Stomach (tissue), 8 donors: ENCODE measurements at regions not wholly inside any gene's neighbourhood (a gene's known extent, or its start where the extent isn't known, plus 50 kb on each side); places are given as distances from the start of the nearest gene placed in this dataset.

Experiments
- DNase-seq, 2 donors: peaks; one replicate each; pipeline versions ENCODE4 v3.0.0 to v3.0.0-alpha.2; 2013 to 2019
- H3K27ac ChIP-seq, 5 donors: fragments of 200-600 bp in 4 of 5; sonication (generic) in 4 of 5; one replicate each; pipeline ENCODE4 v1.5.1; 2013 to 2019; ENCODE audit warnings: mild to moderate bottlenecking in 1 of 5, moderate library complexity in 1 of 5
- H3K27me3 ChIP-seq, 3 donors: fragments of 200-600 bp; sonication (generic); one replicate each; pipeline ENCODE4 v1.5.1; 2017 to 2019; ENCODE audit warnings: mixed run types in 1 of 3
- H3K36me3 ChIP-seq, 4 donors: fragments of 200-600 bp; sonication (generic); 1 replicate in 3 of 4; 2 replicates in 1 of 4; pipeline ENCODE4 v1.5.1; 2016 to 2019
- H3K4me1 ChIP-seq, 4 donors: fragments of 200-600 bp; sonication (generic); one replicate each; pipeline ENCODE4 v1.5.1; 2016 to 2019
- H3K4me3 ChIP-seq, 4 donors: fragments of 200-600 bp; sonication (generic) in 3 of 4; one replicate each; pipeline ENCODE4 v1.5.1; 2016 to 2019; ENCODE audit warnings: mild to moderate bottlenecking in 1 of 4
- H3K9me3 ChIP-seq, 4 donors: fragments of 200-600 bp; sonication (generic); one replicate each; pipeline ENCODE4 v1.5.1; 2016 to 2019
- EP300 ChIP-seq: sonication (generic); formaldehyde crosslinking; IDR thresholded peaks from one replicate; pipeline ENCODE4 v1.6.1; 2017; ENCODE audit warnings: antibody characterized with exemption
- POLR2A ChIP-seq, 4 donors: fragments of 450-650 bp; IDR thresholded peaks; one replicate each; pipeline ENCODE4 v1.6.1; 2016; ENCODE audit warnings: antibody characterized with exemption in 4 of 4, control low read depth in 2 of 4, mild to moderate bottlenecking in 1 of 4, moderate library complexity in 1 of 4
- POLR2AphosphoS5 ChIP-seq, 3 donors: sonication (generic); formaldehyde crosslinking; IDR thresholded peaks; one replicate each; pipeline ENCODE4 v1.6.1; 2016; ENCODE audit warnings: antibody characterized with exemption in 3 of 3
- WGBS, 5 donors: extraction: QIAGEN DNeasy Blood & Tissue Kit in 3 of 5; methylation state at CpG; one replicate each; pipeline versions ENCODE4 v1.1.5 to v1.1.7; 2013 to 2018; 5-methylcytosine and 5-hydroxymethylcytosine counted together
- intact Hi-C: fragments of 100-400 bp; cut with DNase I; formaldehyde crosslinking; loops from one replicate; pipeline ENCODE4 v1.15.1; 2023; ENCODE audit warnings: low total_unique reads
- TF ChIP-seq, protein P1 (sequence below), 7 experiments: fragments of 450-650 bp in 4 of 7; fragments of 200-600 bp in 3 of 7; sonication (generic) in 3 of 7; IDR thresholded peaks; one replicate each; pipeline ENCODE4 v1.5.1; 2016 to 2019; ENCODE audit warnings: antibody characterized with exemption in 7 of 7, control low read depth in 2 of 7, mild to moderate bottlenecking in 1 of 7
- donor health status: healthy with polysubstance abuse.
- donor health status: Bipolar disorder and iron deficiency.
- donor health status: healthy.

- Histone ChIP-seq H3K36me3 (no peaks in the 10 kb centered on the region), H3K4me1 (no peaks in the 10 kb centered on the region), H3K27ac (no peak overlapping the region), H3K27me3 (no peaks in the 10 kb centered on the region), H3K9me3 (no peaks in the 10 kb centered on the region), H3K4me3 (no peak overlapping the region)
- intact Hi-C loops, result no loop called here
- TF ChIP-seq POLR2AphosphoS5 (IDR thresholded peaks at IDR 0.05), result no peak
- WGBS, 5 donors, result 82 to 90% (median 84%) methylated on average over 2 of the region's 2 CpGs
- DNase-seq, result no peak
These were observed 569.8 kb upstream of the LRRTM1 start for GRCh38 chr2:80874374-80874773.

GRCh38 chr2:80869858-80870438 is 565.4 kb upstream of the LRRTM1 start:
- Histone ChIP-seq H3K27me3 (no peaks in the 10 kb centered on the region), H3K4me1 (no peaks in the 10 kb centered on the region), H3K9me3 (no peaks in the 10 kb centered on the region), H3K27ac (no peak overlapping the region), H3K36me3 (no peaks in the 10 kb centered on the region), H3K4me3 (no peak overlapping the region)
- TF ChIP-seq POLR2AphosphoS5 (IDR thresholded peaks at IDR 0.05) (no peak), EP300 (no peak), POLR2A (IDR thresholded peaks at IDR 0.05) (no peak)
- TF ChIP-seq, protein P1, sequence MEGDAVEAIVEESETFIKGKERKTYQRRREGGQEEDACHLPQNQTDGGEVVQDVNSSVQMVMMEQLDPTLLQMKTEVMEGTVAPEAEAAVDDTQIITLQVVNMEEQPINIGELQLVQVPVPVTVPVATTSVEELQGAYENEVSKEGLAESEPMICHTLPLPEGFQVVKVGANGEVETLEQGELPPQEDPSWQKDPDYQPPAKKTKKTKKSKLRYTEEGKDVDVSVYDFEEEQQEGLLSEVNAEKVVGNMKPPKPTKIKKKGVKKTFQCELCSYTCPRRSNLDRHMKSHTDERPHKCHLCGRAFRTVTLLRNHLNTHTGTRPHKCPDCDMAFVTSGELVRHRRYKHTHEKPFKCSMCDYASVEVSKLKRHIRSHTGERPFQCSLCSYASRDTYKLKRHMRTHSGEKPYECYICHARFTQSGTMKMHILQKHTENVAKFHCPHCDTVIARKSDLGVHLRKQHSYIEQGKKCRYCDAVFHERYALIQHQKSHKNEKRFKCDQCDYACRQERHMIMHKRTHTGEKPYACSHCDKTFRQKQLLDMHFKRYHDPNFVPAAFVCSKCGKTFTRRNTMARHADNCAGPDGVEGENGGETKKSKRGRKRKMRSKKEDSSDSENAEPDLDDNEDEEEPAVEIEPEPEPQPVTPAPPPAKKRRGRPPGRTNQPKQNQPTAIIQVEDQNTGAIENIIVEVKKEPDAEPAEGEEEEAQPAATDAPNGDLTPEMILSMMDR (IDR thresholded peaks at IDR 0.05), result no peak
- no peak for DNase-seq
- 61 to 82% (median 78%) methylated on average over 7 of the region's 7 CpGs for WGBS, 5 donors
- intact Hi-C loops, result no loop called here

DNA sequence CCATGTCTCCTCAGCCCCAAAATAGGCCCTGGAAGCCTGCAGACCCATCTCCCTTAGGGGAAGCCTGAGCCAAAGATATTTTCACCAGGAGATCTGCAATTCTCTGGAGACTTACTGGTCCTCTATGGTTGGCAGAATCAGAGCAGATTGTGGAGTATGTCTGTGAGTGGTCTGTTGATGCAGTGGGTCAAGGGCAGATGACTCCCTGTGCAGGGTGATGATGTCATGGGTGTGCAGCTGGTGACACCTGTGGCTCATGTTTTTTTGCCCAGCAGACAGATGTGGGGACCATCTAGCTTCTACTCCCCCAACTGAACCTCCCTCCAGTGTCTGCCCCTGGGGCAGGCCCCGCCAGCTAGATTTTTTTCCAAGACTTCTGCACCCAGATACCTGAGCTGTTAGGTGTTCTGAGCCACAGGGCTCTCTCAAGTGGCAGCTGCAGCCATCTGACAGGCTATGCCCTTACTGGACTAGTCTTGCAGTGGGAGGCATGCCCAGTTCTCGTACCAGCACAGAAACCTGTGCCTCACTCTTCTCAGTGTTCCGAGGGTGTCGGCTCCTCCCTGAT is 558.7 kb upstream of the LRRTM1 start:
- TF ChIP-seq, protein P1 (IDR thresholded peaks at IDR 0.05), result no peak
- no peak for TF ChIP-seq EP300
- no peak for TF ChIP-seq POLR2A (IDR thresholded peaks at IDR 0.05)
- TF ChIP-seq POLR2AphosphoS5 (IDR thresholded peaks at IDR 0.05), result no peak
- peaks cover 0 to 4% (median 2%) of the 10 kb centered on the region in 4 donors for H3K4me1 ChIP-seq
- H3K9me3 ChIP-seq, result no peaks in the 10 kb centered on the region
- no peak overlapping the region for H3K27ac ChIP-seq
- H3K27me3 ChIP-seq, result no peaks in the 10 kb centered on the region
- no peaks in the 10 kb centered on the region for H3K36me3 ChIP-seq
- no peak for DNase-seq
- intact Hi-C loops, result no loop called here
- 89 to 93% (median 90%) methylated on average over 4 of the region's 4 CpGs for WGBS, 5 donors
- no peak overlapping the region for H3K4me3 ChIP-seq

DNA sequence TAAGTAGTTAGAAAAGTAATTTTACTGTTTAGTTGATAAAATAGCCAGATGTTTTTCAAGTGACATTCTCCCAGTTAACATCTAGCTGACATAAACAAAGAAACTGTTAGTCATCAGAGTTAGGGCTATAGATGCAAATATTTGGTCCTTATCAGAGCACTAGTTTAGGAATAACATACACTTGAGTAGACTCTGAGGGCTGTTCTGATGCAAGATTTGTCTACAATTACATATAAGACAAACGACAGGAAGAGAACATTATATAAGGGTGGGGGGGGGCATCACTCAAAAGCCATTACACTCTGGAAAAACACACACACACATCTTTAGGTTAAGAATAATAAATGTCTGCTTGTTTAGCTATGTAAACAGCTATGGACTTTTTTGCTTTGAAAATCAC is 554.4 kb upstream of the LRRTM1 start:
- WGBS, 5 donors, result 1 to 10% (median 3%) methylated on average over 1 of the region's 1 CpG
- peaks cover 0 to 4% (median 2%) of the 10 kb centered on the region in 4 donors for H3K4me1 ChIP-seq
- DNase-seq, result peak in 1 of 2 donors; percentile 17
- no peak overlapping the region for H3K4me3 ChIP-seq
- H3K36me3 ChIP-seq, result no peaks in the 10 kb centered on the region
- TF ChIP-seq, protein P1 (IDR thresholded peaks at IDR 0.05), result no peak
- TF ChIP-seq EP300 (no peak), POLR2AphosphoS5 (IDR thresholded peaks at IDR 0.05) (no peak), POLR2A (IDR thresholded peaks at IDR 0.05) (no peak)
- H3K9me3 ChIP-seq, result no peaks in the 10 kb centered on the region
- intact Hi-C loops, result no loop called here
- no peak overlapping the region for H3K27ac ChIP-seq
- H3K27me3 ChIP-seq, result no peaks in the 10 kb centered on the region

- Histone ChIP-seq H3K4me3 (no peak overlapping the region), H3K4me1 (peaks cover 0 to 4% (median 2%) of the 10 kb centered on the region in 4 donors), H3K36me3 (no peaks in the 10 kb centered on the region), H3K9me3 (no peaks in the 10 kb centered on the region), H3K27ac (no peak overlapping the region), H3K27me3 (no peaks in the 10 kb centered on the region)
- TF ChIP-seq, protein P1 (IDR thresholded peaks at IDR 0.05), result no peak
- TF ChIP-seq EP300, result no peak
- TF ChIP-seq POLR2A (IDR thresholded peaks at IDR 0.05), result no peak
- TF ChIP-seq POLR2AphosphoS5 (IDR thresholded peaks at IDR 0.05), result no peak
- intact Hi-C loops, result no loop called here
- no peak for DNase-seq
These were observed 551.7 kb upstream of the LRRTM1 start for GRCh38 chr2:80856227-80856626.
